Chondrocyte (in vitro differentiated cells): ENCODE measurements at regions not wholly inside any gene's neighbourhood (a gene's known extent, or its start where the extent isn't known, plus 50 kb on each side); places are given as distances from the start of the nearest gene placed in this dataset.

Experiments used
- DNase-seq: peaks from one replicate; pipeline ENCODE4 v3.0.0; 2021; ENCODE audit warnings: mixed read lengths, low spot score
- H3K27ac Mint-ChIP-seq: one replicate; pipeline ENCODE4 v1.8.0; 2021; ENCODE audit warnings: mild to moderate bottlenecking, moderate library complexity, mixed read lengths; ENCODE audit not compliant: unreplicated experiment
- H3K27me3 Mint-ChIP-seq: 2 replicates; pipeline ENCODE4 v1.8.0; 2021; ENCODE audit warnings: low read depth, mixed read lengths
- H3K36me3 Mint-ChIP-seq: 2 replicates; pipeline ENCODE4 v1.8.0; 2021; ENCODE audit warnings: low read depth, mixed read lengths
- H3K4me1 Mint-ChIP-seq: 2 replicates; pipeline ENCODE4 v1.8.0; 2021; ENCODE audit warnings: low read depth, mild to moderate bottlenecking, mixed read lengths
- H3K4me3 Mint-ChIP-seq: one replicate; pipeline ENCODE4 v1.8.0; 2021; ENCODE audit warnings: mild to moderate bottlenecking, moderate library complexity, mixed read lengths; ENCODE audit not compliant: unreplicated experiment
- H3K9me3 Mint-ChIP-seq: 2 replicates; pipeline ENCODE4 v1.8.0; 2021; ENCODE audit warnings: low read depth, mixed read lengths
- TF ChIP-seq, protein P1 (sequence below): fragments of 200-600 bp; sonication (generic); IDR thresholded peaks from 2 replicates; pipeline ENCODE4 v1.5.0; 2021; ENCODE audit warnings: antibody characterized with exemption, mild to moderate bottlenecking, moderate library complexity

DNA sequence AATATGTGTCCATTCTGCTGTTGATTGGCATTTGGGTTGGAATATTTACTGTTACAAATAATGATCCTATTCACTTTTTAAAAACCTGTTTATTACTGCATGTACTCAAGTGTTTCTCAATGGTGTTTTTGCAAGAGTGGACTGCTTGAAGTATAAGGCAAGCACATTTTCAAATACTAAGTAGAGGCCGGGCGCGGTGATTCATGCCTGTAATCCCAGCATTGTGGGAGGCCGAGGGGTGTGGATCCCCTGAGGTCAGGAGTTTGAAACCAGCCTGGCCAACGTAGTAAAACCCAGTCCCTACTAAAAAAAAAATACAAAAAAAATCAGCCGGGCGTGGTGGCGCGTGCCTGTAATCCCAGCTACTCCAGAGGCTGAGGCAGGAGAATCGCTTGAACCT lies 276.9 kb upstream of the ADGRL4 start:
- H3K9me3 Mint-ChIP-seq, result no peaks in the 10 kb centered on the region
- H3K27ac Mint-ChIP-seq, result no peak overlapping the region
- H3K27me3 Mint-ChIP-seq, result no peaks in the 10 kb centered on the region
- no peaks in the 10 kb centered on the region for H3K4me1 Mint-ChIP-seq
- no peaks in the 10 kb centered on the region for H3K36me3 Mint-ChIP-seq
- peak; percentile 28 for DNase-seq
- TF ChIP-seq, protein P1, sequence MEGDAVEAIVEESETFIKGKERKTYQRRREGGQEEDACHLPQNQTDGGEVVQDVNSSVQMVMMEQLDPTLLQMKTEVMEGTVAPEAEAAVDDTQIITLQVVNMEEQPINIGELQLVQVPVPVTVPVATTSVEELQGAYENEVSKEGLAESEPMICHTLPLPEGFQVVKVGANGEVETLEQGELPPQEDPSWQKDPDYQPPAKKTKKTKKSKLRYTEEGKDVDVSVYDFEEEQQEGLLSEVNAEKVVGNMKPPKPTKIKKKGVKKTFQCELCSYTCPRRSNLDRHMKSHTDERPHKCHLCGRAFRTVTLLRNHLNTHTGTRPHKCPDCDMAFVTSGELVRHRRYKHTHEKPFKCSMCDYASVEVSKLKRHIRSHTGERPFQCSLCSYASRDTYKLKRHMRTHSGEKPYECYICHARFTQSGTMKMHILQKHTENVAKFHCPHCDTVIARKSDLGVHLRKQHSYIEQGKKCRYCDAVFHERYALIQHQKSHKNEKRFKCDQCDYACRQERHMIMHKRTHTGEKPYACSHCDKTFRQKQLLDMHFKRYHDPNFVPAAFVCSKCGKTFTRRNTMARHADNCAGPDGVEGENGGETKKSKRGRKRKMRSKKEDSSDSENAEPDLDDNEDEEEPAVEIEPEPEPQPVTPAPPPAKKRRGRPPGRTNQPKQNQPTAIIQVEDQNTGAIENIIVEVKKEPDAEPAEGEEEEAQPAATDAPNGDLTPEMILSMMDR, result no peak
- H3K4me3 Mint-ChIP-seq, result no peak overlapping the region

- TF ChIP-seq, protein P1, result no peak
- H3K9me3 Mint-ChIP-seq, result no peaks in the 10 kb centered on the region
- no peak for DNase-seq
- H3K36me3 Mint-ChIP-seq, result no peaks in the 10 kb centered on the region
- H3K27me3 Mint-ChIP-seq, result no peaks in the 10 kb centered on the region
- no peak overlapping the region for H3K27ac Mint-ChIP-seq
- no peaks in the 10 kb centered on the region for H3K4me1 Mint-ChIP-seq
- no peak overlapping the region for H3K4me3 Mint-ChIP-seq
Measured at GRCh38 chr1:79281442-79281841, 274.9 kb upstream of the ADGRL4 start.

- Mint-ChIP-seq H3K27ac (no peak overlapping the region), H3K4me1 (no peaks in the 10 kb centered on the region), H3K4me3 (no peak overlapping the region), H3K27me3 (no peaks in the 10 kb centered on the region), H3K9me3 (peaks cover 17% of the 10 kb centered on the region), H3K36me3 (no peaks in the 10 kb centered on the region)
- no peak for DNase-seq
- TF ChIP-seq, protein P1, result no peak
Measured at GRCh38 chr1:79271759-79272158, 265.2 kb upstream of the ADGRL4 start.

DNA sequence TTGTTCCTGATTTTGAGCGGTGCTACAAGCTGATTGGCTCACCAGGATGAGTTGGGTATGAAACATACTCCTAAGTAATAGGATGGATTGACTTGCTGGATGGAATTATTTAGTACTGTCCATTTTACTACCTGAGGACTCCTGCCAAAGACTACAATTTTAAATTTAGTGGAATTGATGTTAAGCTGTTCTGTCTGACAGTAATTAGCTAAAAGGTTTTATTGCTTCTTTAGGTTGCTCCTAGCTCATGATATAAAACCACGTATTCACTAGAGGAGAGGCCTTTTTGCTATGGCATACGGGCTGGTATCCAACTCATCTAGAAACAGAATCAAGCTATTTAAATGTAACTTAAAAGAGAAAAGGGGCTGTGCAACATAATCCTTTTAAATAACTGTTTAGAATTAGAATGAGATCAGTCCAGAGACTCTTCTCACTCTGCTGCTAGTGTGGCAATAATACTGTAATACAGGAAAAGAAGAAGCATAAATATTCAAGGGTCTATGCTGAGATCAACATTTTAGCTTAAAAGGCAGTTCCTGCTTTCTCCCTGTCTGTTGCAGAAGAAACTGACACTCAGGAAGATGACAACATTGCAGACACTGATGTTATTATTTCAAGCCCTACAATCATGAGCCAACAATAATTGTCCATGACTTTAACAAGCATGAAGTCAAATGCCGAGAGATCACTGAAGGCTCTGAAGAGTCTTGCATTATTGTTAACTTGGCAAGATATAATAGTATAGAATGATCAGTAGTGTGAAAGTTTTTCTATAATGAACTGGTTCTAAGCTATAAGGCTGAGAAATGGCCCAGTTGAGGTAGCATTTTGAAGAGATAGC lies 258.7 kb upstream of the ADGRL4 start:
- no peak overlapping the region for H3K4me3 Mint-ChIP-seq
- H3K4me1 Mint-ChIP-seq, result peaks cover 14% of the 10 kb centered on the region
- no peaks in the 10 kb centered on the region for H3K9me3 Mint-ChIP-seq
- no peak for DNase-seq
- no peaks in the 10 kb centered on the region for H3K36me3 Mint-ChIP-seq
- no peak overlapping the region for H3K27ac Mint-ChIP-seq
- no peaks in the 10 kb centered on the region for H3K27me3 Mint-ChIP-seq
- TF ChIP-seq, protein P1, result no peak

GRCh38 chr1:79264285-79264684 lies 257.8 kb upstream of the ADGRL4 start:
- H3K9me3 Mint-ChIP-seq, result no peaks in the 10 kb centered on the region
- H3K27ac Mint-ChIP-seq, result no peak overlapping the region
- DNase-seq, result no peak
- TF ChIP-seq, protein P1, result no peak
- no peaks in the 10 kb centered on the region for H3K36me3 Mint-ChIP-seq
- no peak overlapping the region for H3K4me3 Mint-ChIP-seq
- peaks cover 14% of the 10 kb centered on the region for H3K4me1 Mint-ChIP-seq
- no peaks in the 10 kb centered on the region for H3K27me3 Mint-ChIP-seq
